PC-9 (cell line): ENCODE measurements at regions not wholly inside any gene's neighbourhood (a gene's known extent, or its start where the extent isn't known, plus 50 kb on each side); places are given as distances from the start of the nearest gene placed in this dataset.

Experiments
- EZH2 ChIP-seq: fragments of 200-600 bp; sonication (generic); IDR thresholded peaks from 2 replicates; pipeline ENCODE4 v1.8.0; 2017; ENCODE audit warnings: antibody characterized with exemption, low read depth
- TF ChIP-seq, protein P1 (sequence below): fragments of 200-600 bp; sonication (generic); conservative IDR thresholded peaks from 2 replicates; pipeline ENCODE4 v1.6.1; 2017; ENCODE audit warnings: mixed run types, antibody characterized with exemption, mild to moderate bottlenecking, moderate library complexity

DNA sequence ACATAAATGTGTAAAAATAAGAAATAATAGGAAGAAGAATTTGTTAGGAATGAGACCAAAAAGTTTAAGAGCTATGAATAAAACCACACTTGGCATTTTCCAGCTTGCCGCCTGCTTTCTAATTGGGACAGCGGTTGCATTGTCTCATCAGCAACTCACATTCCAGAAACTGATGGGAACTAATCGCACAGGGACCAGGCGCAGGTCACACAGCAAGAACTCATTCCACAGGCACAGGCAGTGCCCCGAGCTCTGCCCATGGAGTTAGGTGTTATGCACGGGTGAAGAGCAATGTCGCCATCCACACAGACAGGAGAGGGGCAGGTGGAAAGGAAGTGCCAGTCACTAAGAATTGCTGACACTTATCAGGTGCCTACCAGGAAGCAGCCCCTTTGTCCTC is 279.9 kb downstream of the NSG2 start:
- TF ChIP-seq EZH2: no peak
- TF ChIP-seq, protein P1, sequence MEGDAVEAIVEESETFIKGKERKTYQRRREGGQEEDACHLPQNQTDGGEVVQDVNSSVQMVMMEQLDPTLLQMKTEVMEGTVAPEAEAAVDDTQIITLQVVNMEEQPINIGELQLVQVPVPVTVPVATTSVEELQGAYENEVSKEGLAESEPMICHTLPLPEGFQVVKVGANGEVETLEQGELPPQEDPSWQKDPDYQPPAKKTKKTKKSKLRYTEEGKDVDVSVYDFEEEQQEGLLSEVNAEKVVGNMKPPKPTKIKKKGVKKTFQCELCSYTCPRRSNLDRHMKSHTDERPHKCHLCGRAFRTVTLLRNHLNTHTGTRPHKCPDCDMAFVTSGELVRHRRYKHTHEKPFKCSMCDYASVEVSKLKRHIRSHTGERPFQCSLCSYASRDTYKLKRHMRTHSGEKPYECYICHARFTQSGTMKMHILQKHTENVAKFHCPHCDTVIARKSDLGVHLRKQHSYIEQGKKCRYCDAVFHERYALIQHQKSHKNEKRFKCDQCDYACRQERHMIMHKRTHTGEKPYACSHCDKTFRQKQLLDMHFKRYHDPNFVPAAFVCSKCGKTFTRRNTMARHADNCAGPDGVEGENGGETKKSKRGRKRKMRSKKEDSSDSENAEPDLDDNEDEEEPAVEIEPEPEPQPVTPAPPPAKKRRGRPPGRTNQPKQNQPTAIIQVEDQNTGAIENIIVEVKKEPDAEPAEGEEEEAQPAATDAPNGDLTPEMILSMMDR: no peak
